T47D (cell line): ENCODE measurements at regions not wholly inside any gene's neighbourhood (a gene's known extent, or its start where the extent isn't known, plus 50 kb on each side); places are given as distances from the start of the nearest gene placed in this dataset.
A peak's percentile ranks its signal among the peaks of the same experiment; 100 is the strongest.
"Not testable (repeated sequence)": the region's sequence is repeated elsewhere in the genome, so short reads cannot be mapped to it uniquely, and the experiment has no call there.

Experiments
- DNase-seq, 2 experiments: peaks; one replicate each; pipeline versions ENCODE4 v3.0.0 to v3.0.0-alpha.2; 2011 to 2012; ENCODE audit warnings: low read depth in 1 of 2, low spot score in 1 of 2
- JUND ChIP-seq: IDR thresholded peaks from 2 replicates; pipeline ENCODE4 v1.6.1; 2012; ENCODE audit warnings: low read depth
- in situ Hi-C: cut with HindIII; loops from 2 replicates; pipeline ENCODE4 v1.10.0; 2016; ENCODE audit warnings: low sequenced_read_pairs, low pct_unique_long_range_greater_than_20kb

DNA sequence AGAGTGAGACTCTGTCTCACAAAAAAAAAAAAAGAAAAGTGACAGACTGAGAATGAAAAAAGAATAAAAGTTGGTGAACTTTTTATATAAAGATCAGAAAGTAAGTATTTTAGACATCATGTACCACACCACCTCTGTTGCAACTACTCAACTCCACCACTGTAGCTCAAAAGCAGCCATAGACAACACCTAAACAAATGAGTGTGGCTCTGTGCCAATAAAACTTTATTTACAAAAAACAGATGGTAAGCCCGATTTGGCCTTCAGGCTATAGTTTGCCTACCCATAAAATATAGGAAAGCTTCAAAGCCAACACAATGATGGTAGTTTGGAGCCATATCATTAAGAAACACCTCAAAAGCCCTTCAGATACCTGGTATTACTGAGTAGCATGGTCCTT is 154.5 kb upstream of the FOXN3 start:
- in situ Hi-C loops: no loop called here
- peak in 1 of 2 experiments; percentile 27 for DNase-seq
- TF ChIP-seq JUND: no peak

DNA sequence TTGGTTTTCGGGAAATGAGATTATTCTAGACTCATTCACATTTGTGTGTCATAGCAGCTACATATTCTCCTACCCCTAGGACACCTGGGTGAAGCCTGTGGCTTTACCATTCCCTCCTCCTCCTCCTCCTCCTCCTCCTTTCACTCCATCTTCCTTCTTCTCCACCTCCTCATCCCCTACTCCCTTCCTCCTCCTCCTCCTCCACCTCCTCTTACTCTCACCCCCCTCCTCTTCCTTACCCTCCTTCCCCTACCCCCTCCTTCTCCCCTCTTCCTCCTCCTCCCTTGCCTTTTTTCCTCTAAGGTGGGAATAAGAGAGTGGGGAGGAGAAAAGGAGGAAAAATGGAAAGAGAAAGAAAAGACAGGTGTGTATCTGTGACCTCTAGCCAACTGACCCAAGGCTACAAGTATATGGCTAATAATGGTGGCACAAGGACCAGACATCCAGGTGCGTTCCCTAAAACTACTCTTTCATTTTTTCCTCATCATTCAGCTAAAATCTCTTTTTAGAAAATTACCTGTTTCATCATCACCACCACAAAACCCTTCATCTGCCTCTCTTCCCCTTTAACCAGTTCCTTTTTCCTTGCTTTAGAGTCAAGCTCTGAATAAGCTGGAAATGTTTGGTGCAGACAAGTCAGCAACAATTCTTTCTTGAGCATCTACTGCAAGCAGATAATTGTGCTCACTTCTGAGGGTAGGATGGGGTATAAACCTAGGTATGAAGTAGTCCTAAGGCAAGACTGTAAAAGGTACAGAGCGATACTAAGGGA is 149.8 kb upstream of the FOXN3 start:
- DNase-seq: no peak
- in situ Hi-C loops: no loop called here
- no peak for TF ChIP-seq JUND

DNA sequence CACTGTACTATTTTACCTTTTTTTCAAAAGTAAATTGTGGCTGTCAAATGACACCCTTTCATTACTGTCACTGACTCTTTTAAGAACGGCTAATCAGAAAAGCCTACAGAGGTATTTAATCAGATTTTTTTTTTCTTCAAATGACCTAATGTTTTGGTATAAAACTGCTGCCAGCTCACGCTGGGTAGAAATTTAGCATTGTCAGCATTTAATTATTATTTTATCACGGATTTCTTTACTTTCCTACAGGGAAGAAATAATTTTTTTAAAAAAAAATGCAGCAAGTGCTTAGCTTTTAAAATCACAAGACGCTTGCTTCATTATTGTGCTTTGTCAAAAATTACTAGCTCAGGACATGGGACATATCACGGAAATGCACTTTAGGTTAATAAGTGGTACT is 149.1 kb upstream of the FOXN3 start:
- TF ChIP-seq JUND: no peak
- no peak for DNase-seq
- in situ Hi-C loops: no loop called here

DNA sequence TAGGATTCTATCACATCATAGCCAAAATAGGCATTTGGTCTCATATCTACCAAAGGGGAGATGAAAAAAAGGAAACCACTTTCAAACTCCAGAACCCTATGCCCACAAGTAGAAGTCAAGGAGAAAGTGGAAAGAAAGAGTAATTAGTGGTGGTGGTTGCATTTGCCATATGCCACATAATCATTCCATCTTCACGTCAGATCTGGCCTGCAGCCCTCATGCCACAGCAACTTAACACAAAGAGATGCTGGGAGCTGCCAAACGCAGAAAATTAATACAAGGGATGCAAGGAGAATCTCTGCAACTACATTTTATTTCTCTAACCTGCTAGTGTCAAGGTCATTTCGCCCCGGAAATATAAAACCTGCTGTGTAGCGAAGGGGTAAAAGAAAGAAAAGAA is 148.6 kb upstream of the FOXN3 start:
- TF ChIP-seq JUND: no peak
- in situ Hi-C loops: no loop called here
- no peak for DNase-seq

DNA sequence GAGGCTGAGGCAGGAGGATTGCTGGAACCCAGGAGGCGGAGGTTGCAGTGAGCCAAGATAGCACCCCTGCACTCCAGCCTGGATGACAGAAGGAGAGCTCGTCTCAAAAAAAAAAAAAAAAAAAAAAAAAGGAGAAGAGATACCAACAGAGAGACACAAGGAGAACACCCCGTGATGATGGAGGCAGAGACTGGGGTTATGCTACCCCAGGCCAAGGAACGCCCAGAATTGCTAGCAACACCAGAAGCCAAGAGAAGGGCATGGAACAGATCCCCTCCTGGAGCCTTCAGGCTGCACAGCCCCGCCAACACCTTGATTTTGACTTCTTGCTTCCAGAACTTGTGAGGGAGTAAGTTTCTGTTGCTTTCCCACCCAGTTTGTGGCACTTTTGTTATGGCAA is 148.0 kb upstream of the FOXN3 start:
- TF ChIP-seq JUND: no peak
- no peak for DNase-seq
- in situ Hi-C loops: no loop called here

DNA sequence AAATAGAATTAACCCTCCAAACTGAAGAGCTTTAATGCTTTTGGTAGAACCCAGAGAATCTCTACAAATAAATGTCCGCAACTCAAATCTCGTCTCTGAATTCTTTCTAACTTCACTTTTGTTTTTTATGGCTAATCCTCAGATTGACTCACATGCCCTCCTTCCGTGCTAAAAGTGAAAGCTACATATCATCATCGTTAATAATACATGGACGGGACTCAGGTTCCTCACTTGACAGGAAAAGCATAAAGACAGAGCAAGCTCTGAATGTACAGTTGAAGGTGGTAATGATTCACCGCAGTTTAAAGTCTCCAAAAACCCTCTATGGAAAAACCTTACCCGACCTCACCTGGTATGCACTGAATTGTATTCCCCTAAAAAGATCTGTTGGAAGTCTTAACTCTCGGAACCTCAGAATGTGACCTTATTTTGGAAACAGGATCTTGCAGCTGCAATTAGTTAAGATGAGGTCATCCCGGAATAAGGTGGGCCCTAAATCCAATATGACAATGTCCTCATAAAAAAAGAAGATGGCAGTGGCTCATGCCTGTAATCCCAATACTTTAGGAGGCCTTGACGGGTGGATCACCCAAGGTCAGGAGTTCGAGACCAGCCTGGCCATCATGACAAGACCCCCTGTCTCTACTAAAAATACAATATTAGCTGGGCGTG is 147.4 kb upstream of the FOXN3 start:
- no peak for TF ChIP-seq JUND
- no peak for DNase-seq
- in situ Hi-C loops: no loop called here

DNA sequence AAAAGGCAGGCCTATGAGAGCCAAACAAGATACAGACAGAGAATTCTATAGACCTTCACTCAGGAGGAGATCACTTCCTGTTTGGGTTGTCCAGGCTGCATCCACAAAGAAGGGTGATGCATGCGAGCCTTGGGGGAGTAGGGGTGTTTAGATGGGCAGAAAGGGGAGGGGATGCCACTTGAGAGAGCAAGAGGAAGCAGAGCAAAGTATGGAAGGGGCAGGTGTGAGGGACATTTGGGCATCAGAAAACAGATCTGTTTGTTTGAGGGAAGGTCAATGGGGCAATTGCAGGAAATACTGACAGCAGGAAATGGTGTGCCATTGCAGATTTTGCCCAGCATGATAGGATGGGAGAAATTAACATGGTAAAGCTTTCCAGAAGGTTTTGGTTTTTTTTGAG is 146.4 kb upstream of the FOXN3 start:
- TF ChIP-seq JUND: no peak
- in situ Hi-C loops: no loop called here
- no peak for DNase-seq

DNA sequence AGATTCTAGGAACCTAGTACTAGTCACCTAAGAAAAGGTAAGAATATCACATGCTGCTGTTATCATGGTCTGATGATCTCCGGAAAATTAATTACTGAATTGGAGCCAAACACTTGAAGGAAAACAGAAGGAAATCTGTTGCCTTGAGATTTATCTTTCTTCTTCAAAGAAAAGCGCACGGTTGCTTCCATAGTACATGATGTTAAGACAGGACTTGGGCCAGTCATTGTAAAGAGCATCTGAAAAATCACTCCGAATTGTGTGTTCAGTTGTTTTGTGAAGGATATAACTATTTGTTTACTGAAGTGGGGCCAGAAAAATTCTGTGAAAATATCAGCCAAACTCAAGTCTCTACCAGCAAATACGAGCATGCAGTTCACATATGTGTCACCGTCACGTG is 134.9 kb upstream of the FOXN3 start:
- TF ChIP-seq JUND: no peak

DNA sequence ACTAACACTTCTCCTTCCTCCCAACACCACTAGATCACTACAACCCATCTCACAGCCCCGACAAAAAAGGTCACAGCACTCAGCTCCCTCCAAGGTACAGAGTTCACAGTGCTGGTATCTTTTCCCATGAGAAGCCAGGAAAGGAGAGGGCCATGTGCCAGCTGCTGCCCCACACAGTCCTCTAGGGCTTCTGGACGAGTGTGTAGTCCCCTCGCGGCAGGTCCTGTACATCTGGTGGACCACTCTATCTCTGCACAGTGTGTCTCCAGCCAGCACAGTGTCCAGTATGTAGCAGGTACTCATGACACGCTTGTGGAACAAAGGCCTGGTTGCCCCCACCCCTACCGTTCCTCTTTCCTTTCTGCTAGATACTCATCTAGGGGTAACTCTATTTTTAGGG is 134.4 kb upstream of the FOXN3 start:
- no peak for DNase-seq
- in situ Hi-C loops: no loop called here
- TF ChIP-seq JUND: no peak

More for the DNA sequence above, 134.9 kb upstream of the FOXN3 start:
- no peak for DNase-seq
- in situ Hi-C loops: no loop called here

DNA sequence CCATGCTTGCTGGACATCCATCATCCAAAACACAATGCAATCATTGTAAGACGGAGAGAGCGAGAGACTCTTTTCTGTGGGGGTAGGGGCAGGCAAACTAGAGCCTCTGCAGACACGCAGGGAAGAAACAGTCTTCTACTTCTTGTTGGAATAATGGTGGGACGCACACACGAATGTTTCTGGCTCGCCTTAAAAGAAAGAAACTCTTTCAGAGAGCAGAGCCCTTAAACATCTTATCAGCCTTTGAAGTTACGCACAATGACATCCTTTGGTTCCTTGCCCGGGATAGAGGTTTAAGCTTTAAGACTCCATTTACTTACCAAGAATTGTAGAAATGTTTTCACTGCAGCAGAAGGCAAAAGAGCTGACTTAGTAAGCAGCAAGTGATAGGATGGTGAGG is 133.8 kb upstream of the FOXN3 start:
- DNase-seq: no peak
- in situ Hi-C loops: no loop called here
- TF ChIP-seq JUND: no peak

DNA sequence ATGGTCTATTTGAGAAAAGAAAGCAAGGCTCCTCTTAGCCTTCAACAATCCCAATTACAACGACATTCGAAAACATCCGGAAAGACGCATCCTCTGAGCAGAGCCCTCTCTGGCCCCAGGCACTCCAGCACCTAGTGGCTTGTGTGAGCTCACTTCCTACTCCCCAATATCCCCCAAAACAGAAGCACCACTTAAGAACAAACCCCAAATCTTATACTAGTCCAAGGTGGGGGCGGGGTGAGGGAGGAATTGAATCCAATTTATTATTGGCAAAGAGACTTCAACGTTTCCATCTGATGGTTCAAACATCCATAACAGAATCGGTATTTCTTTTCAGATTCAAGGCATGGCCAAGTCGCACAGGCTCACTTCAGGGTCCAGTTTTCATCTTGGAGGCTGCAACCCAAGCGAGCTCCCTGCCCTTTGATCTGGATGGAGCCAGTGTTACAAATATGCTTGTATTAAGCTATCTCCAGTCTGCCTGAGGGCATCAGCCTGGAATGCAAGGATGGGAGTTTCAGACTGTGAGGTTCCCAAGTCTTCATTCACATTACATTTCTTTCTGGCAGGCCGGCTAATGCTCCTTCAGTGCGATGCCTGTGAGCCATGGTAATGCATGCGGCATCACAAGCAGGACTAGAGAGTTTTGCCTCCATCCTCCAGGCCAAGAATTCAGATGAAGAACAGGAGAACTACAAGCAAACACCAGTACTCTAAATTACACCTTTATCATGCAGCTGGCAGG is 132.5 kb upstream of the FOXN3 start:
- DNase-seq: no peak
- in situ Hi-C loops: no loop called here
- no peak for TF ChIP-seq JUND

DNA sequence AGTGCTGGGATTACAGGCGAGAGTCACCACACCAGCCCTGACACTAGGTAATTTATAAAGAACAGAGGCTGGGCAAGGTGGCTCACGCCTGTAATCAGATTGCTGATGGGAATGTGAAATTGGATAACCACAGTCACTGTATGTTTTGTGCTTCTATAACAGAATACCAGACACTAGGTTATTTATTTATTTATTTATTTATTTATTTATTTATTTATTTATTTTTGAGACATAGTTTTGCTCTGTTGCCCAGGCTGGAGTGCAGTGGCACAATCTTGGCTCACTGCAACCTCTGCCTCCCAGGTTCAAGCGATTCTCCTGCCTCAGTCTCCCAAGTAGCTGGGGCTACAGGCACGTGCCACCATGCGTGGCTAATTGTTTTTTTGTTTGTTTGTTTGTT is 130.0 kb upstream of the FOXN3 start:
- DNase-seq, in situ Hi-C loops: not testable (repeated sequence)

DNA sequence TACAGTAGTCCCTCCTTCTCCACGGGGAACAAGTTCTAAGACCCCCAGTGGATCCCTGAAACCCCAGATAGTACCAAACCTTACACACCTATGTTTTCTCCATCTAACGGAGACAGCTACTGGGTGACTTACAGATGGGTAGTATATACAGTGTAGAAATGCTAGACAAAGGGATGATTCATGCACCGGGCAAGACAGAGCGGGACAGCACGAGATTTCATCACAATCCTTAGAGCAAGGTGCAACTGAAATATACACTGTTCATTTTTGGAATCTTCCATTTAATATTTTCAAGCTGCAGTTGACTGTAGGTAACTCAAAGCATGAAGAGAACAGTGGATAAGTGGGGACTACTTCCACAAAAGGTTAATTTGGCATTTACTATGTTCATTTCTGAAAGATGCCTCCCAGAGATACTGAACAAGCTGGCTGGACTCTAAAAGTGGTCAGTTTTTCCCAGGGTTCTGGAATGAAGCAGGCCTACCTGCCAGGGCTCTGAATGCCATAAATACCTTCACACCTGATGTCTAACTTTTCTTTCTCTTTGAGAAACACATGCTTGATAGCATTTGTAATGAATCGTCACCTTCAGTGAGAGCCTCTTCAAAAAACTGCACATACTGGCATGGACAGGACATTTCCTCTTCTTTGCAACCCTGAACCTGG is 127.7 kb upstream of the FOXN3 start:
- in situ Hi-C loops: no loop called here
- TF ChIP-seq JUND: no peak
- peak in 1 of 2 experiments; percentile 16 for DNase-seq
